HCT116 (cell line): ENCODE measurements at regions not wholly inside any gene's neighbourhood (a gene's known extent, or its start where the extent isn't known, plus 50 kb on each side); places are given as distances from the start of the nearest gene placed in this dataset.

Experiments used
- ATAC-seq: fragments of 200-7000 bp; cut with Tn5 transposase; 2 replicates; pipeline ENCODE4 v1.9.1; 2020; ENCODE audit warnings: mild to moderate bottlenecking, moderate library complexity
- BruUV-seq: library from RNA; stranded (reverse); fragments of 400-500 nt; replicated peaks from 2 replicates; lab custom pipeline; 2021; lab: Mats Ljungman, UMichigan
- CTCF ChIA-PET: fragments of 300-600 bp; sonication (Branson Sonifier 250); formaldehyde crosslinking; loops from one replicate; lab custom pipeline; 2021; ENCODE audit warnings: antibody characterized with exemption; lab: Charles Lee
- POLR2A ChIA-PET: fragments of 300-600, 350-600 bp; sonication (Branson Sonifier 250); formaldehyde crosslinking; loops from one replicate; lab custom pipeline; 2021; ENCODE audit warnings: antibody characterized with exemption; lab: Charles Lee
- RAD21 ChIA-PET, 2 experiments: fragments of 300-600 bp; sonication (Branson Sonifier 250); formaldehyde crosslinking; loops; one replicate each; lab custom pipeline; 2023; ENCODE audit warnings: low total read pairs in 2 of 2; ENCODE audit not compliant: uncharacterized antibody in 2 of 2, unreplicated experiment in 2 of 2, low non-redundant PET in 1 of 2; lab: Charles Lee
- DNase-seq: peaks from one replicate; pipeline ENCODE4 v3.0.0-alpha.2; 2010; ENCODE audit warnings: low read depth, low spot score
- H2AFZ ChIP-seq: fragments of 200-600 bp; shearing (Covaris generic), sonication (generic); 2 replicates; pipeline ENCODE4 v1.6.1; 2017; ENCODE audit warnings: low read depth, mixed run types, mixed read lengths, antibody characterized with exemption, low read length; ENCODE audit not compliant: poor library complexity, severe bottlenecking
- H3K27ac ChIP-seq: 2 replicates; pipeline ENCODE4 v1.5.1; 2012; ENCODE audit warnings: low read depth, low read length
- H3K27me3 ChIP-seq: fragments of 200-600 bp; sonication (generic); 2 replicates; pipeline ENCODE4 v1.6.1; 2016; ENCODE audit warnings: mixed run types, low read length, mixed read lengths; ENCODE audit not compliant: insufficient read depth
- H3K36me3 ChIP-seq, 2 experiments: fragments of 200-500 bp in 1 of 2; fragments of 200-600 bp in 1 of 2; sonication (Bioruptor generic) in 1 of 2; sonication (generic) in 1 of 2; 2 replicates each; pipeline versions ENCODE4 v1.5.1 to v1.6.1; 2014 to 2016; ENCODE audit warnings: low read length in 2 of 2, inconsistent platforms in 1 of 2, mixed read lengths in 1 of 2, mixed run types in 1 of 2; ENCODE audit not compliant: insufficient read depth in 2 of 2, control insufficient read depth in 1 of 2
- H3K4me1 ChIP-seq, 2 experiments: fragments of 200-600 bp in 1 of 2; sonication (generic) in 1 of 2; 2 replicates each; pipeline versions ENCODE4 v1.5.1 to v1.6.1; 2012 to 2017; ENCODE audit warnings: low read length in 2 of 2, inconsistent platforms in 1 of 2, mild to moderate bottlenecking in 1 of 2, mixed read lengths in 1 of 2, mixed run types in 1 of 2, moderate library complexity in 1 of 2; ENCODE audit not compliant: insufficient read depth in 2 of 2, control insufficient read depth in 1 of 2
- H3K4me2 ChIP-seq: fragments of 200-600 bp; sonication (generic); 2 replicates; pipeline ENCODE4 v1.6.1; 2017; ENCODE audit warnings: mixed run types, low read length, mixed read lengths
- H3K4me3 ChIP-seq, 2 experiments: fragments of 200-600 bp in 1 of 2; sonication (generic) in 1 of 2; replicated peaks in 1 of 2; 2 replicates each; pipeline ENCODE4 v1.5.1; 2011 to 2016; ENCODE audit warnings: low read length in 2 of 2, control low read depth in 1 of 2, low read depth in 1 of 2, mild to moderate bottlenecking in 1 of 2, mixed read lengths in 1 of 2, mixed run types in 1 of 2
- H3K79me2 ChIP-seq: fragments of 200-600 bp; sonication (generic); 2 replicates; pipeline ENCODE4 v1.6.1; 2017; ENCODE audit warnings: mild to moderate bottlenecking, mixed run types, low read length, moderate library complexity, mixed read lengths; ENCODE audit not compliant: insufficient read depth
- H3K9ac ChIP-seq: fragments of 200-600 bp; sonication (generic); 2 replicates; pipeline ENCODE4 v1.6.1; 2016; ENCODE audit warnings: low read length, mixed read lengths
- H3K9me2 ChIP-seq: fragments of 200-600 bp; sonication (generic), shearing (Covaris generic); 2 replicates; pipeline ENCODE4 v1.6.1; 2017; ENCODE audit warnings: mixed run types, mild to moderate bottlenecking, moderate library complexity; ENCODE audit not compliant: insufficient read depth
- H3K9me3 ChIP-seq, 2 experiments: fragments of 200-500 bp in 1 of 2; fragments of 200-600 bp in 1 of 2; sonication (Bioruptor generic) in 1 of 2; sonication (generic) in 1 of 2; 2 replicates each; pipeline ENCODE4 v1.6.1; 2014 to 2017; ENCODE audit warnings: low read length in 2 of 2, mixed read lengths in 2 of 2, inconsistent platforms in 1 of 2, low read depth in 1 of 2, mild to moderate bottlenecking in 1 of 2, mixed run types in 1 of 2, moderate library complexity in 1 of 2; ENCODE audit not compliant: control insufficient read depth in 1 of 2, insufficient read depth in 1 of 2
- H4K20me1 ChIP-seq: fragments of 200-600 bp; sonication (generic), shearing (Covaris generic); 2 replicates; pipeline ENCODE4 v1.6.1; 2017; ENCODE audit warnings: mixed run types, mild to moderate bottlenecking, moderate library complexity; ENCODE audit not compliant: insufficient read depth
- CEBPB ChIP-seq: IDR thresholded peaks from 2 replicates; pipeline ENCODE4 v1.6.1; 2012; ENCODE audit warnings: low read depth
- CTCF ChIP-seq, 3 experiments: fragments of 200-600 bp in 1 of 3; sonication (generic) in 1 of 3; IDR thresholded peaks in 2 of 3; conservative IDR thresholded peaks in 1 of 3; 2 replicates each; pipeline ENCODE4 v1.5.1; 2012 to 2017; ENCODE audit warnings: low read depth in 2 of 3, low read length in 2 of 3, antibody characterized with exemption in 1 of 3, borderline replicate concordance in 1 of 3, control low read depth in 1 of 3, mild to moderate bottlenecking in 1 of 3, mixed read lengths in 1 of 3, mixed run types in 1 of 3, moderate library complexity in 1 of 3; ENCODE audit not compliant: insufficient read depth in 1 of 3
- EGR1 ChIP-seq: IDR thresholded peaks from 2 replicates; pipeline ENCODE4 v1.6.1; 2012; ENCODE audit warnings: low read depth
- EZH2 ChIP-seq: fragments of 200-600 bp; sonication (generic); IDR thresholded peaks from 2 replicates; pipeline ENCODE4 v1.6.1; 2017; ENCODE audit warnings: antibody characterized with exemption, mixed run types
- EZH2phosphoT487 ChIP-seq: fragments of 200-600 bp; IDR thresholded peaks from 2 replicates; pipeline ENCODE4 v1.6.1; 2018; ENCODE audit warnings: antibody characterized with exemption, borderline replicate concordance
- JUND ChIP-seq: IDR thresholded peaks from 2 replicates; pipeline ENCODE4 v1.6.1; 2012
- RAD21 ChIP-seq: IDR thresholded peaks from 2 replicates; pipeline ENCODE4 v1.6.1; 2012; ENCODE audit warnings: low read depth, mild to moderate bottlenecking
- SIN3A ChIP-seq: IDR thresholded peaks from 2 replicates; pipeline ENCODE4 v1.6.1; 2012; ENCODE audit warnings: low read depth
- SP1 ChIP-seq: IDR thresholded peaks from 2 replicates; pipeline ENCODE4 v1.6.1; 2012; ENCODE audit warnings: low read depth
- TCF7L2 ChIP-seq: IDR thresholded peaks from 2 replicates; pipeline ENCODE4 v1.7.0; 2011; ENCODE audit warnings: borderline replicate concordance, inconsistent platforms; ENCODE audit not compliant: insufficient read depth, insufficient read length; ENCODE audit errors: extremely low read depth
- ZBTB33 ChIP-seq: IDR thresholded peaks from 2 replicates; pipeline ENCODE4 v1.6.1; 2011; ENCODE audit warnings: mild to moderate bottlenecking, low read length, moderate library complexity; ENCODE audit not compliant: insufficient replicate concordance; ENCODE audit errors: extremely low read depth
- ZFX ChIP-seq: fragments of 450-650 bp; IDR thresholded peaks from 2 replicates; pipeline ENCODE4 v1.6.1; 2017
- intact Hi-C: fragments of 100-400 bp; cut with micrococcal nuclease; formaldehyde crosslinking; loops from 2 replicates; pipeline ENCODE4 v1.10.0; 2022

GRCh38 chr7:41538810-41539724, 163.8 kb downstream of the INHBA start:
- Histone ChIP-seq H3K9me3 (no peaks in the 10 kb centered on the region), H3K79me2 (no peaks in the 10 kb centered on the region), H3K4me2 (no peak overlapping the region), H3K9me2 (no peaks in the 10 kb centered on the region)
- BruUV-seq = no TSS peak
- TF ChIP-seq SIN3A = no peak
- no peak for TF ChIP-seq ZFX
- no peak for TF ChIP-seq SP1
- TF ChIP-seq ZBTB33 = no peak
- TF ChIP-seq EZH2 = no peak
- no peak for TF ChIP-seq TCF7L2
- TF ChIP-seq EZH2phosphoT487 = no peak
- no peak for TF ChIP-seq EGR1
- no peak for TF ChIP-seq CTCF (IDR thresholded peaks at IDR 0.05 in 2 of 3, conservative IDR thresholded peaks at IDR 0.05 in 1 of 3; ENCODE audit: borderline replicate concordance in 1 of 3, insufficient read depth in 1 of 3, low read depth in 2 of 3, low read length in 2 of 3)
- no peak for TF ChIP-seq JUND
- no peak for TF ChIP-seq RAD21
- TF ChIP-seq CEBPB = no peak
- TF ChIP-seq, all 23 proteins: peak for 0
- no peak for ATAC-seq
- no peaks in the 10 kb centered on the region for H4K20me1 ChIP-seq
- no peaks in the 10 kb centered on the region for H3K27me3 ChIP-seq
- no peaks in the 10 kb centered on the region for H3K4me1 ChIP-seq
- ChIA-PET RAD21 (no interaction called here), CTCF (no interaction called here), POLR2A (no interaction called here)
- intact Hi-C loops = no loop called here
- H2AFZ ChIP-seq = no peak overlapping the region
- no peak for DNase-seq
- H3K9ac ChIP-seq = no peak overlapping the region
- no peak overlapping the region for H3K27ac ChIP-seq
- H3K36me3 ChIP-seq = no peaks in the 10 kb centered on the region
- no peak overlapping the region for H3K4me3 ChIP-seq
